ENCODE measurements at regions not wholly inside any gene's neighbourhood (a gene's known extent, or its start where the extent isn't known, plus 50 kb on each side); places are given as distances from the start of the nearest gene placed in this dataset.

DNA sequence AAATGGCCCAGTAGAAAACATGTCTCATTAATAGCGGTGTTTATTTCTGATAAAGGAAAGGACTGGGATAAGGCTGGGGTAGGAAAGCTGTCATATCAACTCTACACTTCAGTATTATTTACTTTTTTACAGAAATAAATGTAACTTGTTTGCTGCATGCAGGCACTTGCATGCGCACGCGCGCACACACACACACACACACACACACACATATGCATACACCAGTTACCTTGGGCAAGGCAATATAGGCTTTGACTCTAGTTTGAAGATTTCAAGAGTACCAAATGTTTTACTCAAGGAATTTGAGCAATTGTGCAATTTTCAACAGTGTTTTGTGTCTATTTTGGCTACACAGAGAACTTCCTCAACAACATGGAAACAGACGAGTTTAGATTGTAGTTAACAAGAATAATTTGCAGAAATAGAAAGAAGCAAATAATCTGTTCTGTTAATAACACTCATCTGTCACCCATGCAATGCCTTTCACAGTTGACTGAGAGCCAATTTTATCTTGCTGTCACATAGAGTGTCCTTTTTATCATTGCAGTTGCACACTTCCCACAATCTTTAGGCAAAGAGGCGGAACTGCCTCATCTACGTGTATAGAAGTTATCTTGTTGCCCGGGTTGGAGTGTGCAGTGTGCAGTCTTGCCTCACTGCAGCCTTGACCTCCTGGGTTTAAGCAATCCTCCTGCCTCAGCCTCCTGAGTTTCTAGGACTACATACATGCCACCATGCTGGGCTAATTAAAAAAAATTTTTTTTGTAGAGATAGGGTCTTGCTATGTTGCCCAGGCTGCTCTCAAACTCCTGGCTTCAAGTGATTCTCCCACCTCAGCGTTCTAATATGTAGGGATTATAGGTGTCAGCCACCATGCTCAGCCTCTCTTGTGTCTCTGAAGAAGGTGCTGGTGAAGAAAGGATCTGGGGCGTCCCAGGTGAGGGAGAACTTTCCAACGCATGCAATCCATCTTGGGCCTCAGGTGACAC is 64.6 kb upstream of the GPCPD1 start:
- TF ChIP-seq POLR2AphosphoS5 (IDR thresholded peaks at IDR 0.05; ENCODE audit: low read depth, low read length) (no peak), SIN3A (IDR thresholded peaks at IDR 0.05; ENCODE audit: borderline replicate concordance, insufficient read depth, low read length) (no peak), TAF1 (IDR thresholded peaks at IDR 0.05; ENCODE audit: borderline replicate concordance, insufficient read depth, low read length) (no peak)
- TF ChIP-seq, protein P1, sequence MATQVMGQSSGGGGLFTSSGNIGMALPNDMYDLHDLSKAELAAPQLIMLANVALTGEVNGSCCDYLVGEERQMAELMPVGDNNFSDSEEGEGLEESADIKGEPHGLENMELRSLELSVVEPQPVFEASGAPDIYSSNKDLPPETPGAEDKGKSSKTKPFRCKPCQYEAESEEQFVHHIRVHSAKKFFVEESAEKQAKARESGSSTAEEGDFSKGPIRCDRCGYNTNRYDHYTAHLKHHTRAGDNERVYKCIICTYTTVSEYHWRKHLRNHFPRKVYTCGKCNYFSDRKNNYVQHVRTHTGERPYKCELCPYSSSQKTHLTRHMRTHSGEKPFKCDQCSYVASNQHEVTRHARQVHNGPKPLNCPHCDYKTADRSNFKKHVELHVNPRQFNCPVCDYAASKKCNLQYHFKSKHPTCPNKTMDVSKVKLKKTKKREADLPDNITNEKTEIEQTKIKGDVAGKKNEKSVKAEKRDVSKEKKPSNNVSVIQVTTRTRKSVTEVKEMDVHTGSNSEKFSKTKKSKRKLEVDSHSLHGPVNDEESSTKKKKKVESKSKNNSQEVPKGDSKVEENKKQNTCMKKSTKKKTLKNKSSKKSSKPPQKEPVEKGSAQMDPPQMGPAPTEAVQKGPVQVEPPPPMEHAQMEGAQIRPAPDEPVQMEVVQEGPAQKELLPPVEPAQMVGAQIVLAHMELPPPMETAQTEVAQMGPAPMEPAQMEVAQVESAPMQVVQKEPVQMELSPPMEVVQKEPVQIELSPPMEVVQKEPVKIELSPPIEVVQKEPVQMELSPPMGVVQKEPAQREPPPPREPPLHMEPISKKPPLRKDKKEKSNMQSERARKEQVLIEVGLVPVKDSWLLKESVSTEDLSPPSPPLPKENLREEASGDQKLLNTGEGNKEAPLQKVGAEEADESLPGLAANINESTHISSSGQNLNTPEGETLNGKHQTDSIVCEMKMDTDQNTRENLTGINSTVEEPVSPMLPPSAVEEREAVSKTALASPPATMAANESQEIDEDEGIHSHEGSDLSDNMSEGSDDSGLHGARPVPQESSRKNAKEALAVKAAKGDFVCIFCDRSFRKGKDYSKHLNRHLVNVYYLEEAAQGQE (IDR thresholded peaks at IDR 0.05; ENCODE audit: insufficient read depth in 1 of 2, low read depth in 2 of 2, low read length in 2 of 2): no peak

Data from PFSK-1 (cell line).